ENCODE measurements at regions not wholly inside any gene's neighbourhood (a gene's known extent, or its start where the extent isn't known, plus 50 kb on each side); places are given as distances from the start of the nearest gene placed in this dataset.

GRCh38 chr12:125403843-125404242 lies 338.6 kb downstream of the AACS start:
- H2BK15ac ChIP-seq (ENCODE audit: low read length): no peak overlapping the region
- no peak for FAIRE-seq

More at GRCh38 chr12:125403843-125404242, 338.6 kb downstream of the AACS start:
- Histone ChIP-seq H2AFZ (ENCODE audit: low read length) (no peak overlapping the region), H2BK20ac (ENCODE audit: low read length) (0 out of 2 replicates have a peak overlapping the region, but pooled peaks have one; percentile 10), H3K79me2 (ENCODE audit: control insufficient read depth in 1 of 2, insufficient read depth in 2 of 2, low read length in 2 of 2) (peaks cover 0 to 34% of the 10 kb centered on the region in 2 experiments; a peak in 2 of 4 replicates), H3K4me1 (replicated peaks in 1 of 4; ENCODE audit: control insufficient read depth in 3 of 4, insufficient read depth in 4 of 4, low read length in 3 of 4) (peaks cover 0 to 7% (median 0%) of the 10 kb centered on the region in 4 experiments; a peak in 1 of 7 replicates), H3K18ac (ENCODE audit: extremely low read depth, low read length) (no peak overlapping the region), H4K91ac (replicated peaks; ENCODE audit: insufficient read length, low read length) (no peak overlapping the region), H3K23me2 (ENCODE audit: low read depth, low read length) (no peaks in the 10 kb centered on the region; the same call in 1 of the 2 replicates), H4K8ac (ENCODE audit: extremely low read depth, insufficient read depth, low read length) (no peak overlapping the region), H3K79me1 (ENCODE audit: low read depth, low read length) (peaks cover 4% of the 10 kb centered on the region), H3K4me2 (ENCODE audit: insufficient read depth in 1 of 2, low read depth in 2 of 2, low read length in 2 of 2) (no peak overlapping the region), H4K20me1 (replicated peaks in 1 of 2; ENCODE audit: control insufficient read depth in 1 of 2, insufficient read depth in 2 of 2, low read length in 2 of 2) (peaks cover 0 to 1% of the 10 kb centered on the region in 2 experiments), H3K23ac (ENCODE audit: insufficient read length) (no peak overlapping the region), H3K27me3 (replicated peaks in 1 of 4; ENCODE audit: control insufficient read depth in 3 of 4, extremely low read depth in 1 of 4, insufficient read depth in 3 of 4, low read length in 3 of 4) (no peaks in the 10 kb centered on the region), H3K9me3 (ENCODE audit: insufficient read depth in 2 of 2, low read depth in 1 of 2, low read length in 1 of 2) (no peaks in the 10 kb centered on the region), H3K4me3 (ENCODE audit: extremely low read depth in 1 of 4, insufficient read depth in 2 of 4, low read depth in 3 of 4, low read length in 4 of 4) (no peak overlapping the region), H2BK120ac (replicated peaks; ENCODE audit: low read depth, low read length) (no peak overlapping the region), H3K27ac (ENCODE audit: low read depth, low read length) (no peak overlapping the region), H3K36me3 (ENCODE audit: control insufficient read depth in 2 of 4, insufficient read depth in 4 of 4, low read length in 3 of 4) (no peaks in the 10 kb centered on the region; a peak in 1 of 8 replicates), H2AK5ac (ENCODE audit: low read depth, low read length) (no peak overlapping the region; the same call in 1 of the 2 replicates), H3K56ac (replicated peaks; ENCODE audit: insufficient read length, low read depth, low read length) (no peak overlapping the region), H2BK5ac (ENCODE audit: low read depth, low read length) (no peak overlapping the region), H2BK12ac (ENCODE audit: low read depth, low read length) (no peak overlapping the region; the same call in 1 of the 2 replicates), H3K14ac (ENCODE audit: insufficient read length) (no peak overlapping the region), H4K5ac (ENCODE audit: insufficient read length, low read depth, low read length) (no peak overlapping the region), H3K9ac (replicated peaks in 1 of 4; ENCODE audit: extremely low read depth in 1 of 4, low read depth in 3 of 4, low read length in 3 of 4) (no peak overlapping the region), H3K4ac (replicated peaks; ENCODE audit: insufficient read length, low read depth, low read length) (no peak overlapping the region)
- ChIA-PET CTCF (ENCODE audit: partially characterized antibody) (interaction anchor here (0.7 to 8.0 kb wide), 13 partner anchors 13 to 280 kb away, joined by 3 to 85 read pairs (median 5); no protein-coding TSS in a partner anchor), POLR2A (ENCODE audit: partially characterized antibody) (interaction anchor here (0.6 to 1.8 kb wide), 4 partner anchors 71 to 216 kb away, joined by 3 read pairs; no protein-coding TSS in a partner anchor)
- WGBS, 2 experiments (ENCODE audit: extremely low coverage in 1 of 2, insufficient coverage in 1 of 2, insufficient read length in 1 of 2, insufficient replicate concordance in 2 of 2, low coverage in 1 of 2, low lambda C conversion rate in 2 of 2, missing lambda C conversion rate in 1 of 2): 82% methylated on average over 2 of the region's 2 CpGs; no CpG with 5 or more reads in 1 of the 2 experiments
- DNase-seq (ENCODE audit: low read depth in 1 of 2, low spot score in 2 of 2): no peak
- TF ChIP-seq POLR2A (IDR thresholded peaks at IDR 0.05; ENCODE audit: control extremely low read depth in 1 of 2, low read depth in 2 of 2, low read length in 2 of 2): no peak
- TF ChIP-seq KDM1A (IDR thresholded peaks at IDR 0.05; ENCODE audit: borderline replicate concordance, low read length): peak; percentile 86; the same call in 1 of the 2 replicates
